ENCODE measurements at regions not wholly inside any gene's neighbourhood (a gene's known extent, or its start where the extent isn't known, plus 50 kb on each side); places are given as distances from the start of the nearest gene placed in this dataset.

DNA sequence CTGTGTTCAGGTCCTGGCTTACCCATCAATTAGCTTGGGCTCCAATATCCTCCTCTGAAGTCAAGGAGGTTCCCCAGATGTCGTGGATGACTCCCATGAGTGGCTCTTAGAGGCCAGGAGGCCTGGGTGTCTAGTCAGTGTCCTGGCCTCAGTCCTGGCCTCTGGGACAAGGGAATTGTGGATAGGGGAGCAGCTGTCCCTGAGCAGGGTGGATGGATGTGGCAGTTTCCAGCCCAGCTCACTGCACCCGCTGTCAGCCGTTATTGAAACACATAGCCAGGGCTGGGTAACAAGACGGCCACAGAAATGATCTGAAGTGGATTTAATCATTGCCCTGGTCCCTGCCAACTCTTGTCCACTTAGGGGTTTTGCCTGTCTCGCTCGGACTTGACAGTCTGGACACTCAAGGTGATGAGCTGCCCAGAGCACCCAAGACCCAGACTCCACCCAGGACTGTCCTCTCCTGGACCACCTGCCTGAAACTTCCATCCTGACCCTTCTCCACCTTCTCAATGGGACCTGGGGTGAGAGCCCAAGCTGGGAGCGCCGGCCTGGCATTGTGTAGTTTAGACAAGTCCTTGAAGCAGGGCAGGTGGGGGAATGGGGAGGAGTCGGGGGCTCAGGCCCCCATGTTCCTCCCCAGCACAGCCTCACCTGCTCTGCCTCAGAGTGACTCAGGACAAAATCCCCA, 182.1 kb upstream of the SDK2 start:
- no peaks in the 10 kb centered on the region for H4K20me1 ChIP-seq (ENCODE audit: insufficient read depth)

GRCh38 chr17:73826872-73827228, 182.6 kb upstream of the SDK2 start:
- H3F3A ChIP-seq (ENCODE audit: insufficient read depth, low read length, poor library complexity, severe bottlenecking): no peaks in the 10 kb centered on the region
- H3K9me2 ChIP-seq (ENCODE audit: insufficient read depth, low read length): no peaks in the 10 kb centered on the region
- no peak overlapping the region for H3K27ac ChIP-seq (ENCODE audit: low read length)
- H3K4me3 ChIP-seq (ENCODE audit: low read length): no peak overlapping the region
- no peak overlapping the region for H3K4me2 ChIP-seq (ENCODE audit: low read length)
- no peaks in the 10 kb centered on the region for H3K27me3 ChIP-seq (ENCODE audit: insufficient read depth, low read depth, low read length)
- H3K36me3 ChIP-seq (ENCODE audit: insufficient read depth, low read length): no peaks in the 10 kb centered on the region
- H3K9me3 ChIP-seq (ENCODE audit: low read length): no peaks in the 10 kb centered on the region
- no peak overlapping the region for H2AFZ ChIP-seq (ENCODE audit: low read depth, low read length)
- no peaks in the 10 kb centered on the region for H3K79me2 ChIP-seq (replicated peaks; ENCODE audit: insufficient read depth, low read length)
- H3K9ac ChIP-seq (ENCODE audit: low read length): no peak overlapping the region
- no peaks in the 10 kb centered on the region for H4K20me1 ChIP-seq (ENCODE audit: insufficient read depth)
- TF ChIP-seq EZH2 (IDR thresholded peaks at IDR 0.05; ENCODE audit: borderline replicate concordance, insufficient read depth, low read length, poor library complexity, severe bottlenecking) (no peak), CTCF (IDR thresholded peaks at IDR 0.05; ENCODE audit: poor library complexity, severe bottlenecking) (no peak), MXI1 (conservative IDR thresholded peaks at IDR 0.05; ENCODE audit: poor library complexity, severe bottlenecking) (no peak), RAD21 (conservative IDR thresholded peaks at IDR 0.05) (no peak), TAF1 (IDR thresholded peaks at IDR 0.05; ENCODE audit: low read depth) (no peak), POLR2AphosphoS5 (IDR thresholded peaks at IDR 0.05) (no peak), SMC3 (conservative IDR thresholded peaks at IDR 0.05; ENCODE audit: poor library complexity) (no peak), EP300 (conservative IDR thresholded peaks at IDR 0.05; ENCODE audit: poor library complexity, severe bottlenecking) (no peak)

More for the DNA sequence above, 182.1 kb upstream of the SDK2 start:
- Histone ChIP-seq H3K9ac (ENCODE audit: low read length) (no peak overlapping the region), H3K79me2 (replicated peaks; ENCODE audit: insufficient read depth, low read length) (no peaks in the 10 kb centered on the region), H2AFZ (ENCODE audit: low read depth, low read length) (no peak overlapping the region), H3K9me3 (ENCODE audit: low read length) (no peaks in the 10 kb centered on the region), H3K27ac (ENCODE audit: low read length) (no peak overlapping the region), H3K4me2 (ENCODE audit: low read length) (no peak overlapping the region), H3K36me3 (ENCODE audit: insufficient read depth, low read length) (no peaks in the 10 kb centered on the region), H3K9me2 (ENCODE audit: insufficient read depth, low read length) (no peaks in the 10 kb centered on the region), H3F3A (ENCODE audit: insufficient read depth, low read length, poor library complexity, severe bottlenecking) (no peaks in the 10 kb centered on the region), H3K27me3 (ENCODE audit: insufficient read depth, low read depth, low read length) (no peaks in the 10 kb centered on the region), H3K4me3 (ENCODE audit: low read length) (no peak overlapping the region)
- TF ChIP-seq EZH2 (IDR thresholded peaks at IDR 0.05; ENCODE audit: borderline replicate concordance, insufficient read depth, low read length, poor library complexity, severe bottlenecking) (no peak), REST (IDR thresholded peaks at IDR 0.05; ENCODE audit: borderline replicate concordance) (no peak), POLR2AphosphoS5 (IDR thresholded peaks at IDR 0.05) (no peak), CTCF (IDR thresholded peaks at IDR 0.05; ENCODE audit: poor library complexity, severe bottlenecking) (no peak), MXI1 (conservative IDR thresholded peaks at IDR 0.05; ENCODE audit: poor library complexity, severe bottlenecking) (no peak), TAF1 (IDR thresholded peaks at IDR 0.05; ENCODE audit: low read depth) (no peak), SMC3 (conservative IDR thresholded peaks at IDR 0.05; ENCODE audit: poor library complexity) (no peak), EP300 (conservative IDR thresholded peaks at IDR 0.05; ENCODE audit: poor library complexity, severe bottlenecking) (no peak), RAD21 (conservative IDR thresholded peaks at IDR 0.05) (no peak)

Data from neural cell (in vitro differentiated cells).